AG10803 (cell line): ENCODE measurements at regions not wholly inside any gene's neighbourhood (a gene's known extent, or its start where the extent isn't known, plus 50 kb on each side); places are given as distances from the start of the nearest gene placed in this dataset.
A peak's percentile ranks its signal among the peaks of the same experiment; 100 is the strongest.
"Not testable (repeated sequence)": the region's sequence is repeated elsewhere in the genome, so short reads cannot be mapped to it uniquely, and the experiment has no call there.

Source experiments
- DNase-seq: peaks from one replicate; pipeline ENCODE4 v3.0.0; 2010; ENCODE audit warnings: low read depth
- H3K4me3 ChIP-seq: 2 replicates; pipeline ENCODE4 v1.5.1; 2011; ENCODE audit warnings: mild to moderate bottlenecking, low read length, control low read depth
- TF ChIP-seq, protein P1 (sequence below): conservative IDR thresholded peaks from 2 replicates; pipeline ENCODE4 v1.5.1; 2011; ENCODE audit warnings: mild to moderate bottlenecking, low read length, control low read depth, inconsistent platforms

- H3K4me3 ChIP-seq = no peak overlapping the region
- no peak for DNase-seq
- TF ChIP-seq, protein P1, sequence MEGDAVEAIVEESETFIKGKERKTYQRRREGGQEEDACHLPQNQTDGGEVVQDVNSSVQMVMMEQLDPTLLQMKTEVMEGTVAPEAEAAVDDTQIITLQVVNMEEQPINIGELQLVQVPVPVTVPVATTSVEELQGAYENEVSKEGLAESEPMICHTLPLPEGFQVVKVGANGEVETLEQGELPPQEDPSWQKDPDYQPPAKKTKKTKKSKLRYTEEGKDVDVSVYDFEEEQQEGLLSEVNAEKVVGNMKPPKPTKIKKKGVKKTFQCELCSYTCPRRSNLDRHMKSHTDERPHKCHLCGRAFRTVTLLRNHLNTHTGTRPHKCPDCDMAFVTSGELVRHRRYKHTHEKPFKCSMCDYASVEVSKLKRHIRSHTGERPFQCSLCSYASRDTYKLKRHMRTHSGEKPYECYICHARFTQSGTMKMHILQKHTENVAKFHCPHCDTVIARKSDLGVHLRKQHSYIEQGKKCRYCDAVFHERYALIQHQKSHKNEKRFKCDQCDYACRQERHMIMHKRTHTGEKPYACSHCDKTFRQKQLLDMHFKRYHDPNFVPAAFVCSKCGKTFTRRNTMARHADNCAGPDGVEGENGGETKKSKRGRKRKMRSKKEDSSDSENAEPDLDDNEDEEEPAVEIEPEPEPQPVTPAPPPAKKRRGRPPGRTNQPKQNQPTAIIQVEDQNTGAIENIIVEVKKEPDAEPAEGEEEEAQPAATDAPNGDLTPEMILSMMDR = no peak
Measured at GRCh38 chr18:8882632-8883408, 177.5 kb downstream of the MTCL1 start.

GRCh38 chr18:8883409-8883668, 178.0 kb downstream of the MTCL1 start:
- TF ChIP-seq, protein P1 = no peak
- DNase-seq = no peak
- H3K4me3 ChIP-seq = no peak overlapping the region

DNA sequence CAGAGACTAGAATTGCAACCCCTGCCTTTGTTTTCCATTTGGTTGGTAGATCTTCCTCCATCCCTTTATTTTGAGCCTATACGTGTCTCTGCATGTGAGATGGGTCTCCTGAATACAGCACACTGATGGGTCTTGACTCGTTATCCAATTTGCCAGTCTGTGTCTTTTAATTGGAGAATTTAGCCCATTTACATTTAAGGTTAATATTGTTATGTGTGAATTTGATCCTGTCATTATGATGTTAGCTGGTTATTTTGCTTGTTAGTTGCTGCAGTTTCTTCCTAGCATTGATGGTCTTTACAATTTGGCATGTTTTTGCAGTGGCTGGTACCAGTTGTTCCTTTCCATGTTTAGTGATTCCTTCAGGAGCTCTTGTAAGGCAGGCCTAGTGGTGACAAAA, 182.5 kb downstream of the MTCL1 start:
- H3K4me3 ChIP-seq, DNase-seq: not testable (repeated sequence)

GRCh38 chr18:8889489-8889888, 184.1 kb downstream of the MTCL1 start:
- peak; percentile 83 for DNase-seq
- H3K4me3 ChIP-seq = no peak overlapping the region
- TF ChIP-seq, protein P1 = no peak

DNA sequence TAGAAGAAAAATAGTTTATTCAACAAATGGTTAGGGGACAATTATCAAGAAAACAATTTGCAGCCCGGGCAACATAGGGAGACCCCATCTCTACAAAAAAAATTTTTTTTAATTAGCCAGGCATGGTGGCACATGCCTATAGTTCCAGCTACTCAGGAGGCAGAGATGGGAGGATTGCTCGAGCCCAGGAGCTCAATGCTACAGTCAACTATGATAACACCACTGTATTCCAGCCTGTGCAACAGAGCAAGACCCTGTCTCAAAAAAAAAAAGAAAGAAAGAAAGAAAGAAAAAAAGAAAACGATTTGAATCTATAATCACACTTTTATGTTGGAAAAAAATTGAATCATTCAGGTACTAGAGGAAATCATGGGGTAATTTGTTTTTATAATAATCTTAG, 185.1 kb downstream of the MTCL1 start:
- DNase-seq, H3K4me3 ChIP-seq: not testable (repeated sequence)

- DNase-seq = peak; percentile 94
- H3K4me3 ChIP-seq = no peak overlapping the region
- TF ChIP-seq, protein P1 = no peak
Measured at GRCh38 chr18:8890957-8891464, 185.7 kb downstream of the MTCL1 start.

GRCh38 chr18:8893221-8893620, 187.9 kb downstream of the MTCL1 start:
- no peak for DNase-seq
- TF ChIP-seq, protein P1 = no peak
- no peak overlapping the region for H3K4me3 ChIP-seq

GRCh38 chr18:8893628-8894231, 188.4 kb downstream of the MTCL1 start:
- no peak for DNase-seq
- no peak overlapping the region for H3K4me3 ChIP-seq
- TF ChIP-seq, protein P1 = no peak
